ENCODE measurements at regions not wholly inside any gene's neighbourhood (a gene's known extent, or its start where the extent isn't known, plus 50 kb on each side); places are given as distances from the start of the nearest gene placed in this dataset.

DNA sequence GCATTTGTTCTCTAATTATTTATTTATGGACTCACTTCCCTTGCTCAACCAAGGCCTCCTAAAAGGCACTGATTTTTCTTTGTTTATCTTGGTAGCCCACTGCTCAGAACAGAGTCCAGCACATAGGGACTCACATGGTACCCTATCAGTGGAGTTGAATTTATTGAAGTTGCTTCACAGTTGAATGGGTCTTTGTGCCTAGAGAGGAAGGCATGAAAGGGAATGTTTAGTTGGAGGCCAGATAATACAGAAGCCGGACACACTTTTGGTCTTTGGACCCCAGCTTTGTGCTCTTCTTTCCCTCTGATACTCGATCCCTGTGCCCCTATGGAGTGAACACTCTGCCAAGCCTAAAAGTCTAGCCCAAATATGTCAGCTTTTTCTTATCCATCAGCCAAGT is 429.0 kb downstream of the PRDM2 start:
- TF ChIP-seq ZNF350 (CRISPR knock-in tag; IDR thresholded peaks at IDR 0.05; ENCODE audit: borderline replicate concordance, low read depth) (no peak), ZNF3 (CRISPR knock-in tag; IDR thresholded peaks at IDR 0.05) (no peak), ZFYVE20 (CRISPR knock-in tag; IDR thresholded peaks at IDR 0.05; ENCODE audit: borderline replicate concordance, low read depth) (no peak)
